Neutrophil (primary cell): ENCODE measurements at regions not wholly inside any gene's neighbourhood (a gene's known extent, or its start where the extent isn't known, plus 50 kb on each side); places are given as distances from the start of the nearest gene placed in this dataset.
"Not testable (repeated sequence)": the region's sequence is repeated elsewhere in the genome, so short reads cannot be mapped to it uniquely, and the experiment has no call there.

Experiments used
- H3K27ac ChIP-seq: fragments of 200-600 bp; sonication (generic); 2 replicates; pipeline ENCODE4 v1.5.1; 2016; ENCODE audit warnings: mild to moderate bottlenecking, moderate library complexity
- H3K27me3 ChIP-seq: fragments of 200-600 bp; sonication (generic); 2 replicates; pipeline ENCODE4 v1.6.0; 2016; ENCODE audit warnings: mild to moderate bottlenecking
- H3K36me3 ChIP-seq: fragments of 200-600 bp; sonication (generic); 2 replicates; pipeline ENCODE4 v1.5.1; 2017
- H3K4me1 ChIP-seq, 2 experiments: fragments of 200-600 bp in 1 of 2; sonication (generic) in 1 of 2; 1 replicate in 1 of 2; 2 replicates in 1 of 2; pipeline versions ENCODE4 v1.5.1 to v1.6.1; 2013 to 2016; ENCODE audit warnings: low read depth in 1 of 2, low read length in 1 of 2, mild to moderate bottlenecking in 1 of 2, moderate library complexity in 1 of 2; ENCODE audit not compliant: control insufficient read depth in 1 of 2, insufficient read depth in 1 of 2
- H3K4me3 ChIP-seq, 2 experiments: fragments of 200-600 bp in 1 of 2; sonication (generic) in 1 of 2; 1 replicate in 1 of 2; 2 replicates in 1 of 2; pipeline ENCODE4 v1.5.1; 2013 to 2016; ENCODE audit warnings: low read depth in 1 of 2, low read length in 1 of 2, mild to moderate bottlenecking in 1 of 2, moderate library complexity in 1 of 2
- H3K9me3 ChIP-seq: fragments of 200-600 bp; sonication (generic); 2 replicates; pipeline ENCODE4 v1.5.1; 2016
- TF ChIP-seq, protein P1 (sequence below): fragments of 200-600 bp; sonication (generic); IDR thresholded peaks from 2 replicates; pipeline ENCODE4 v1.5.1; 2016; ENCODE audit warnings: antibody characterized with exemption

DNA sequence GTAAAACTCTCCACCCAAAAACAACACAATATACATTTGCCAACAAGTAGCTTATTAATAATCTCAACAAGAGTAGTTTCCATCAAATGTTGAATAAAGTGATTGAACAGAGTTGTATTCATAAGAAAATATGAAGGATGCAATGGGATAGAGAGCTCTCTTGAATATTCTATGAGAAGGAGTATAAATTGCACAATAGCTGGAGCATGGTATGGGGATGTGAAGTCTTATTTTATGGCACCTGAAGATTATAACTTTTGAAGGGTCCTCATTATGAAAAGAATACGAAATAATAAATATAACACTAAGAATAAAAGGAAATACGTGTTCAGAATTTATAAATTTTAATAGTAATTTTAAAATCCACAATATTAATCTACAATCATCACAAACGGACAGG is 1415.1 kb downstream of the KCNT2 start:
- Histone ChIP-seq H3K27me3 (no peaks in the 10 kb centered on the region), H3K4me1 (no peaks in the 10 kb centered on the region), H3K36me3 (no peaks in the 10 kb centered on the region), H3K27ac (no peak overlapping the region), H3K9me3 (no peaks in the 10 kb centered on the region), H3K4me3 (no peak overlapping the region)
- TF ChIP-seq, protein P1, sequence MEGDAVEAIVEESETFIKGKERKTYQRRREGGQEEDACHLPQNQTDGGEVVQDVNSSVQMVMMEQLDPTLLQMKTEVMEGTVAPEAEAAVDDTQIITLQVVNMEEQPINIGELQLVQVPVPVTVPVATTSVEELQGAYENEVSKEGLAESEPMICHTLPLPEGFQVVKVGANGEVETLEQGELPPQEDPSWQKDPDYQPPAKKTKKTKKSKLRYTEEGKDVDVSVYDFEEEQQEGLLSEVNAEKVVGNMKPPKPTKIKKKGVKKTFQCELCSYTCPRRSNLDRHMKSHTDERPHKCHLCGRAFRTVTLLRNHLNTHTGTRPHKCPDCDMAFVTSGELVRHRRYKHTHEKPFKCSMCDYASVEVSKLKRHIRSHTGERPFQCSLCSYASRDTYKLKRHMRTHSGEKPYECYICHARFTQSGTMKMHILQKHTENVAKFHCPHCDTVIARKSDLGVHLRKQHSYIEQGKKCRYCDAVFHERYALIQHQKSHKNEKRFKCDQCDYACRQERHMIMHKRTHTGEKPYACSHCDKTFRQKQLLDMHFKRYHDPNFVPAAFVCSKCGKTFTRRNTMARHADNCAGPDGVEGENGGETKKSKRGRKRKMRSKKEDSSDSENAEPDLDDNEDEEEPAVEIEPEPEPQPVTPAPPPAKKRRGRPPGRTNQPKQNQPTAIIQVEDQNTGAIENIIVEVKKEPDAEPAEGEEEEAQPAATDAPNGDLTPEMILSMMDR: no peak

DNA sequence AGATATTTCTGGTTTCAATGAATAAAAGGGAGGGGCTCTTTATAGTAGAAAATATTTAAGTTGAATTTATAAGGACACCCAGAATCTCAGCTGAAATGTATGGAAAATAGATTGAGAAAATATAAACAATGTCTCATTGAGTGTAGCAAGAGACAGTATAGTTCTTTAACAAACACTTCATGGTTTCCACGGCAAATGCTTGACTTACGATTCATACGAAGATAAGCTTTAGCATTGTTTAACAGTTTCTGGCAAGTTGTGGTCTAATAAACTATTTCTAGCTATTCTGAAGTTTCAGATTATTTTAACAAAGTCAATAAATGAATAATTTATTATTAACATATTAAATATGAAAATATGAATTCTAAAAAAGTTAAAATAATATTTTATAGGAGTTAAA is 1419.4 kb downstream of the KCNT2 start:
- Histone ChIP-seq H3K27ac (no peak overlapping the region), H3K4me1 (no peaks in the 10 kb centered on the region), H3K9me3 (no peaks in the 10 kb centered on the region), H3K36me3 (no peaks in the 10 kb centered on the region), H3K4me3 (no peak overlapping the region), H3K27me3 (no peaks in the 10 kb centered on the region)
- TF ChIP-seq, protein P1: no peak

DNA sequence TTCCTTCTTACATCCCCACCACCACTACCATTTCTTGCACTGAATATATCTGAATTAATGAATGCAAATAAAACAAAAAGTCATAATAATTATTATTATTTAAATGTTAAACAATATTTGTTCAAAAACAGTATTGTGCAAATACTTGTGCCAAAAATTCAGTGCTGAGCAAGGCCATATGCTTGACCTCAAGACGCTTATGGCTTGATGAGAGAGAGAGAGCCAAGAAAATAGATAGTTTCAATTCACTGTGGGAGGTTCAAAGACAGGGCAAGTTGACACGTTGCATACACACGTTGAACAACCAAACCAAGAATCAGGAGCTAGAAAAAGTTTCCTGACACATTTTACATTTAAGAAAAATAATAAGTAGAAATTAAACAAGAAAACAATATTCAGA is 1421.7 kb downstream of the KCNT2 start:
- no peaks in the 10 kb centered on the region for H3K4me1 ChIP-seq
- no peaks in the 10 kb centered on the region for H3K9me3 ChIP-seq
- TF ChIP-seq, protein P1: no peak
- no peak overlapping the region for H3K4me3 ChIP-seq
- H3K27me3 ChIP-seq: no peaks in the 10 kb centered on the region
- no peaks in the 10 kb centered on the region for H3K36me3 ChIP-seq
- no peak overlapping the region for H3K27ac ChIP-seq

DNA sequence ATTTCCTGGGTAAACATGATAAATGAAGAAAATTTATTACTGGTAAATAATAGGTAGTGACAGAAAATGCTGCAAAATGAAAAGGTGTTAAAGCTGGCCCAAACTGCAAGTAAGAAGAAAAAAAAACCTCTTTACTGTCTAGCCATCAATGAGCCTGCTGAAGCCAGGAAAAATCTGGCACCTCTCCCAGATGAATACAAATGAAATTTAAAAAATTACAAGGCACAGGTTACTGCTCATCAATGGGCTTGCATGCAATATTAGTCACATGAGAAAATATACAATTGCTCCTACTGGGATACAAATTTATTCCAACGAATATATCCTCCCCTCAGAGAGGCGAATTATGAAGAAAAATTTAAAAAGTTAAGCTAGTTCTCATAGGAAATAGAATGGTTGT is 1422.5 kb downstream of the KCNT2 start:
- no peaks in the 10 kb centered on the region for H3K27me3 ChIP-seq
- no peaks in the 10 kb centered on the region for H3K36me3 ChIP-seq
- no peak overlapping the region for H3K27ac ChIP-seq
- no peak overlapping the region for H3K4me3 ChIP-seq
- no peaks in the 10 kb centered on the region for H3K9me3 ChIP-seq
- H3K4me1 ChIP-seq: no peaks in the 10 kb centered on the region
- TF ChIP-seq, protein P1: no peak

DNA sequence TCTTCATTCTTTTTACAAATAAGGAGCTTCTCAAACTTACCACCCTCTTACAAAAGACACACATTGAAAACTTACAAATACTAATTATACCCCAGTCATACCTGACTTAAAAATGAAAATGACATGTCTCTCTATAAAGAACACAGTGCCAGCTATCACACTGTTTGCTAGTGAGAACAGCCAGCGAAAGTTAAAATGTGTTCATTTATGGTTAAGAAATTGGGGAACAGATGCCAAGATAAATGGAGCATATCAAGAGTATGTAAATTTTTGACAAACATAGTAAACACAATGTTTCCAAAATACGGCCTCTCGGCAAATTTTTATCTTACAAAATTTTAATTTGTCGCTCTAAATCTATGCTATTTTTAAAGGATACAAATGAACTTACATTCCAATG is 1422.9 kb downstream of the KCNT2 start:
- Histone ChIP-seq H3K9me3 (no peaks in the 10 kb centered on the region), H3K4me3 (no peak overlapping the region), H3K4me1 (no peaks in the 10 kb centered on the region), H3K27ac (no peak overlapping the region), H3K36me3 (no peaks in the 10 kb centered on the region), H3K27me3 (no peaks in the 10 kb centered on the region)
- TF ChIP-seq, protein P1: no peak

DNA sequence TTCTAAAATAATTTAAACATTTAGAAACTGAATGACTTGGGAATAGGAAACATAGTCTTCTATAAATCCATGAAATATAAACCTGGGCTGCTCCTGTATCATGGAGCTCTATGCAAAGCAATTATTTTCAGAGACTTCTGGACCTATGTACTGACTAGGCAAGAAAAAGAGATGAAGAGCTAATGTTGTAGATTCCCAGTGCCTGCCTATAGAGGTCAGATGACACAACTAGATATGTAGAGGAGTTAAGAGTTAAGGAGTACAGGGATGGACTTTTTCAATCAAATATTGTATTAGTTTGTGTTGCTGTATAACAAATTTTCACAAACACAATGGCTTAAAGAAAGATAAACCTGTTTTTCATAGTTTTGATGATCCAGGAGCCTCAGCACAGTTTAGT is 1434.5 kb downstream of the KCNT2 start:
- Histone ChIP-seq H3K4me1 (no peaks in the 10 kb centered on the region), H3K27ac (no peak overlapping the region), H3K4me3 (no peak overlapping the region), H3K36me3 (no peaks in the 10 kb centered on the region), H3K9me3 (no peaks in the 10 kb centered on the region), H3K27me3 (no peaks in the 10 kb centered on the region)
- TF ChIP-seq, protein P1: no peak

DNA sequence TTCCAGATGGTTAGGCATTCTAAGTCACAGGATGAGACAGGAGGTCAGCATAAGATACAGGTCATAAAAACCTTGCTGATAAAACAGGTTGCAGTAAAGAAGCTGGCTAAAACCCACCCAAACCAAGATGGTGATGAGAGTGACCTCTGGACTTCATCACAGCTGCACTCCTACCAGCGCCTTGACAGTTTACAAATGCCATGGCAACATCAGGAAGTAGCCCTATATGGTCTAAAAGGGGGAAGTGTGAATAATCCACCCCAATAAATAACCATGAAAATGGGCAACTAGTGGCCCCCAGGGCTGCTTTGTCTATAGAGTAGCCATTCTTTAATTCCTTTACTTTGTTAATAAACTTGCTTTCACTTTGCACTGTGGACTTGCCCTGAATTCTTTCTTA is 1448.4 kb downstream of the KCNT2 start:
- H3K4me1 ChIP-seq, H3K9me3 ChIP-seq, H3K4me3 ChIP-seq, H3K27me3 ChIP-seq, H3K27ac ChIP-seq, H3K36me3 ChIP-seq: not testable (repeated sequence)
